Stimulated activated CD4-positive, alpha-beta T cell treated with anti-CD3 and anti-CD28 coated beads, Interleukin-4, amount 100 ng/mL, for 48 hours (primary cell): ENCODE measurements at regions not wholly inside any gene's neighbourhood (a gene's known extent, or its start where the extent isn't known, plus 50 kb on each side); places are given as distances from the start of the nearest gene placed in this dataset.

ENCODE experiments used
- DNase-seq, 2 donors: peaks; one replicate each; pipeline ENCODE4 v3.0.0-alpha.2; 2020; ENCODE audit warnings: low read depth in 2 of 2

DNA sequence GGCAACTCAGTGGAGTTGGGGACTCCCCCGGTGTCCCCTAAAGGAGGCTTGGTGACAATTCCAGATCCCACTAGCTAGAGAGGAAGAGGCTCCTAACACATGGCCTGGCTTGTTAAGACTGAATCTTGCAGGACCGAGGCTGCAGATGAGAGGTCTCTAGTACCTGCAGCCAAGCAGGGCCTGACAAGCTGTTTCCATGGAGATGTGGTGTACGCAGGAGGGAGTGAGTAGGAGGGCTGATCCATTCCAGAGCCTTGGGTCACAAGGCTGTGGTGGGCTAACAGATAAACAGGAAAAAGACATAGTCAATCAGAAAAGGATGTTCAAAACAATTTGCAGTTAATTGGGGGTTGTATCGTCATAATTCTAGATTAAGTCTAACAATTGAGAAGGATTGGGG, 77.3 kb upstream of the MKLN1 start:
- no peak for DNase-seq

DNA sequence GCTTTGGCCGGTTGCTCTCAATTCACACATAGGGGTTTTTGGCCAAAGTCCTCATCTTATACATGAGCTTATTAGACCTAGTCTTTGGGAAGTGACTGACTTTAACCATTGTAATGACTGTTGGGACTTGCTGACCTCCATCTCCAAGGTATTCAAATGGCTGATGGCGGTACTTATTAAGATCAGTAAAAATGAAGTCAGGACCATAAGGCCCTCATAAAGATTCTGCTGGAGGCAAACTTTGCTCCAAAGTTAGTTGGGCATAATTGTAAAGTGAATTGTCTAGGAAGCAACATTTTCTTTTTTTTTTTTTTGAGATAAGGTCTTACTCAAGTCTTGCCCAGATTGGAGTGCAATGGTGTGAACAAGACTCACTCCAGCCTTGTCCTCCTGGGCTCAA, 76.3 kb upstream of the MKLN1 start:
- DNase-seq = no peak

DNA sequence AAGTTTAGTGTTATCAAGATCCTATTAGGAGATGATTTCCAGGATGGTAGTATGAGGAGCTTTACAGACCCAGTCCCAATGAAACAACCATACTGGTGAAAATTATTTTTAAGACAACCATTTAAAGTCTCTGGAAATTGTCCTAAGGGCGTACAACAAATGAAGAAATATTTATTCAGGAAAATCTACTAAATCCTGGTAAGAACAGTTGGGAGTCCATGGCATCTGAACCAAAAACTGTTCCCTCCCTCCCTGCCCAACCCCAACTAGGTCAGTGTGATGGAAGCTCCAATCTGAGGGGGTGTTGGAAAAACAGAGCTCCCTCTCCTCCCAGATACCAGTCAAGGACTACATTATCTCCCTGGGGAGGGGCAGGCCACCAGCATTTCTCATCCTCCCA, 74.7 kb upstream of the MKLN1 start:
- no peak for DNase-seq

DNA sequence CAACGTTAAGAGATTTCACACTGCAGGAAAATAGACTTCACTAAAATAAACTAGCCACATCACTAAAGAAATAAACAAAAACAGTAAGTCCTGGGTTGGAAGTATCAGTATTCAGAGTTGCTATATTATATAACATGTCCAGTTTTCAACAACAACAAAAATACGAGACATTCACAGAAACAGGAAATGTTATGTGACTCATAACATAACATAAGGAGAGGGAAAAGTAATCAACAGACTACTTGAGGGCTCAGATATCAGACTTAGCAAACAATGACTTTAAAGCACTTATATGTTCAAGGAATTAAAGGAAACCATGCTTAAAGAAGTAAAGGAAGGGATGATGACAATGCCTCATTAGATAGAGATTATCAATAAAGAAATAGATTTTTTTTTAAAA, 73.5 kb upstream of the MKLN1 start:
- DNase-seq = no peak

DNA sequence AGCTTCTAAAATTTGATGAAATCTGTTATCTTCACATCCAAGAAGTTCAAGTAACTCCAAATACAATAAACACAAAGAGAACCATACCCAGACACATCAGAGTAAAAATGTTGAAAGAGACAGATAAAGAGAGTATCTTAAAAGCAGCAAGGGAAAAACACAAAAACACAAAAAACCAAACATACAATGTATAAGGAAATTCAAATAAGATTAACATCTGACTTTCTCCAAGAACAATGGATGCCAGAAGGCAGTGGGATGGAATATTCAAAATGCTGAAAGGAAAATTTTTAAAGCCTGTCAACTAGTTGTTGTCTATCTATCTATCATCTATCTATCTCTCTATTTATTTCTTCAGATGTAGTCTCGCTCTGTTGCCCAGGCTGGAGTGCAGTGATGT, 72.4 kb upstream of the MKLN1 start:
- no peak for DNase-seq

DNA sequence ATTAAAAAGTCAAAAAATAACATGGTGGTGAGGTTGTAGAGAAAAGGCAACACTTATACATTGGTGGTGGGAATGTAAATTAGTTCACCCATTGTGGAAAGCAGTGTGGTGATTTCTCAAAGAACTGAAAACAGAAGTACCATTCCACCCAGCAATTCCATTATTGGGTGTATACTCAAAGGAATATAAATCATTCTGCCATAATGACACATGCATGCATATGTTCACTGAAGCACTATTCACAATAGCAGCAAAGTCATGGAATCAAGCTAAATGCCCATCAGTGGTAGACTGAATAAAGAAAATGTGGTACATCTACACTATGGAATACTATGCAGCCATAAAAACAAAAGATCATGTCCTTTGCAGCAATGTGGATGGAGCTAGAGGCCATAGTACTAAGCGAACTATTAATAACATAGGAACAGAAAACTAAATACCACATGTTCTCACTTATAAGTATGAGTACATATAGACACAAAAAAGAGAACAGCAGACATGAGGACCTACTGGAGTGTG, 66.1 kb upstream of the MKLN1 start:
- no peak for DNase-seq

DNA sequence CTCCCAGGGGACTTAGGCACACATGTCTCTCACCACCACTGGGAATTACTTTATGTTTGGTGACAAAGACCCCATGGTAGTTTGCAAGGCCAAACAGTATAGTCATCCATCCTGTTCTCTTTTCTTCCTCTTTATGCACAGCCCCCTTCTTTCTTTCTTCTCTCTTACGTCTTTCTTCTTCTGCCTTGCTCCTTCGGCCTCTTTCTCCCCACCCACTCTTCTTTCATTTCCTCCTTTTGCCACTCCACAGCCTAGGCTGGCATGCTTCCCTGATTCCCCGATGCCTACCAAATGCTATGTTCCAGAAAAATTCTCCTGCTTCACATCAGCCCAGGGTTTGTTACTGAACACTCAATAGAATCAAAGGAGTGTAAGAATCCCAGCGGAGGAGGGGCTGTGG, 62.4 kb upstream of the MKLN1 start:
- no peak for DNase-seq

DNA sequence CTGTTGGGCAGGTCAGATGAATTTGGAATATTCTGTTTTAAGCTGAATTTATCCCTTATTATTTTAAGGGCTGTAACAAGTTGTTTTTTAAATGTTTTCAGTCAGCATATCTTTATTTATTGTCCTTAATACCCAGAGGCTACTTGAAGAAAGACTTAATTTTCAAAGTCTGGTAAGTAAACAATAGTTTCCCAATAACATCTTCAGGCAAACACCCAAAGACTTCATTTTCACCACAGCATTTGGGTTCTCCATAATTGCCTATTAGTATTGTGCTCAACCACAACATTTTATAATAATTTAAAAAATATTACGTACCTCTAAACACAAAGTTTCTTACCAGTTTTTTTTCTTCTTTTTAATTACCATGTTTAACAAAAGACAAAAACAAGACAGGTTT, 60.0 kb upstream of the MKLN1 start:
- no peak for DNase-seq

DNA sequence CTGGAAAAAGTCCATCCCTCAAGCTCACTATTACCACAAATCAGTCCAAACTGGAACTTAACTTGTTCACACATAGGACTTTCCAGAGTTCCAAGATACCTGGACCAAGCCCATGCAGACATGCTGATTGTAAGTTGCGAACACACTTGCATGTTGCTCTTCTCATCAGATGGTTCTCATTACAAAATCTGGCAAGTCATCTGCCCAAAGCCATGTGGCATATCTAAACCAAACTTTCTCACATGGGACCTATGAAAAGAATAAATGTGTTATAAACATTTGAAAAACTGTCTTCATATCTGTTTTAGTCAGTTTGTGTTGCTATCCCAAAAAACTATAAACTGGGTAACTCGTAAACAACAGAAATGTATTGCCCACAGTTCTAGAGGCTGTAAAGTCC, 58.8 kb upstream of the MKLN1 start:
- no peak for DNase-seq

DNA sequence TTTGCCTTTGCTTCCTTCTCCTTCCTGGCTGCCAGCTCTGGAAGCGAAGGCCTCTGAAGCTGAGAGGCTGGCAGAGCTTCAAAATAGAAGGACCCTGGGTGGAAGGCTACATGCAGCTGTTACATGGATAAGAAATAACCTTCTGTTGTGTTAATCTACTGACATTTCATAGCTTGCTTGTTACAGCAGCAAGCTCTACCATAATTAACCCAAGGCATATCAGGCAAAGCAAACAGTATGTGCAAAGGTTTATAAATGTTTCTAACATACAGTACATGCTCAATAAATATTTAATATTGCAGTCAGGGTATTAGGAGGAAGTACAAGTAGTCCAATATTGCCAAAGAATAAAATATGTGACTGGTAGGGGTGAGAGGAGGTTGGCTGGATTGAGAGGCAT, 55.6 kb upstream of the MKLN1 start:
- DNase-seq = no peak

DNA sequence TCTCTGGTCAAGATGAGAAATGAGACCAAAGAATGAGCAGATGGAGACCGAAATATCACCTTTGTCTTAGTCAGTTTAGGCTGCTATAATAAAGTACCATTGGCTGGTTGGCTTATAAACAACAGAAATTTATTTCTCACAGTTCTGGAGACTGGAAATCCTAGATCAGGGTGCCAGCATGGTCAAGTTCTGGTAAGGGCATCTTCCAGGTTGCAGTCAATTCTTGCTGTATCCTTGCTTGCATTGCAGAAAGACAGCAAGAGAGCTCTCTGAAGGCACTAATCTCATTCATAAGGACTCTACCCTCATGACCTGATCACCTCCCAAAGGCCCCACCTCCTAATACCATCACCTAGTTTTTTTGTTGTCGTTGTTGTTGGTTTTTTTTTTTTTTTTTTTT, 52.7 kb upstream of the MKLN1 start:
- no peak for DNase-seq

DNA sequence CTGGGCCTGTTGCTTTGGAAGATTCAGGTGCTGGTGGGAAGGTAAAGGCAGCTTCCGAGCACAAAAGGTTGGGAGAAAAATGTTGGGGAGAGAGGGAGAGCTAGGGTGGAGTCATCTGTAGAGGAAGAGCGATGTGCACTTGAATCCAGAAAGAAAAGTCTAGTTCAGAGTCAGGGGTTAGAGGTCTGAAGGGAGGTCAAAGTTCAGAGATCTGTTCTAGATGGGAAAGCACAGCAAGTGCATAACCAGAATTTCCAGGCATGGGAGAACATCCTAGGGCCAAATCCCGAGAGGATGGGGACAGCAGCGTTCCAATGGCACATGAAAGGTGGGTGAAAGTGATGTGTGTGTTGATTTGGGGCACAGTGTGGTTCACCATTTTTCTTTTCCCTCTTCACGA, 51.5 kb upstream of the MKLN1 start:
- DNase-seq = no peak

DNA sequence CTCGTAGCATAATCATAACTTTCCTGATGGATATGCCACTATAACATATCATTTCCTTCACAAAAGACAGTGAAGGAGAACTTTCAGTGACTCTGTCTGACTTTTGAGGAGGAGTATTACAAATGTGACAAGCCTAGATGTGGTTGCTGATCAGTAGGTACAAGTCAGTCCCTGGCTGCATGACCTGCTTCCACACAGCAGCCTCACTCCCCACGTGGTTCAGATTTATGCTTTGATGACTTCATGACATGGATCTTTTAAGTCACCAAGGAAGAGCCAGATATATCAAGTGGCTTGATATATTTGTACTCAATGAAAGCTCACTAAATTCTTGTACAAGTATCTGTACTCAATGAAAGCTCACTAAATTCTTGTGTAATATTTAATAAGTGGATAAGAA, 50.9 kb upstream of the MKLN1 start:
- DNase-seq = no peak
